Cerebellar cortex (tissue), 1 donor: ENCODE measurements at regions not wholly inside any gene's neighbourhood (a gene's known extent, or its start where the extent isn't known, plus 50 kb on each side); places are given as distances from the start of the nearest gene placed in this dataset.
"Not testable (repeated sequence)": the region's sequence is repeated elsewhere in the genome, so short reads cannot be mapped to it uniquely, and the experiment has no call there.

Experiments
- DNase-seq: peaks from one replicate; pipeline ENCODE4 v3.0.0-alpha.2; 2015; ENCODE audit warnings: low spot score

DNA sequence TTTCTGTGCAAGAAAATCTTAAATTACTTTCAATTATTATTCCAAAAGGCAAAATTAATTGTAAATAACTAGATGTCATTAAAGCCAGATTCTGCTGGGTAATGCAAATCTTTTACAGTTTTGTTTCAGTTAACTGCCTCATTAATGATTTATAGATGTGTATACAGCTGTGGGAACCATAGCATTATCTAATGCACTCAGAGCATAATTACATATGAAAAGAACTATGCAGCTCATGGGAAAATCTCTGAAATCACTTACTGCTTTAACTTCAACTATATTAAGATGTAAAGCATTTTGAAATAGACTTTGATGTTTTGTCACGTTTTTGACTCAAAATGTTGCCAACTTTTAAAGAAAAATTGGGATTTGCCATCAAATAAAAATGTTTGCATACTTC lies 630.3 kb upstream of the KLHL4 start:
- no peak for DNase-seq

DNA sequence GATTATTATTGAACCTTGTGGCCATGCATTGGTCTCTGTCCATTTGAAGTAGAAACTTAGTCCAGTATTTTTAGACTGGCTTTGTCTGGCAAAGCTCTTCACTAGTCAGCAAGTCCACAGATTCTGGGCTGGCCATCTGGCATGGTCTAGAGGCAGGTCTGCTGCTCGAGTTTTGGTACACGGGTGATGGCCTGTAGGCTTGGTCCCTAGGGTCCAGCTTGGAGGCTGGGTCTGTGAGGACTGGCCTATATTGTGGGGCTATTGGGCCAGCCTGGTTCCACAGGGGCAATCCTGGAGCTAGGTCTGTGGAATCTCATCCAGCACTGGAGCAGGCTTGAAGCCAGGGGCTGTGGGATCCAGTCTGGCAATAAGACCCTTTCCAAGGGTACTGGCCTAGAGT lies 607.6 kb upstream of the KLHL4 start:
- no peak for DNase-seq

- no peak for DNase-seq
Observed at GRCh38 chrX:86910602-86911311, 606.8 kb upstream of the KLHL4 start.

DNA sequence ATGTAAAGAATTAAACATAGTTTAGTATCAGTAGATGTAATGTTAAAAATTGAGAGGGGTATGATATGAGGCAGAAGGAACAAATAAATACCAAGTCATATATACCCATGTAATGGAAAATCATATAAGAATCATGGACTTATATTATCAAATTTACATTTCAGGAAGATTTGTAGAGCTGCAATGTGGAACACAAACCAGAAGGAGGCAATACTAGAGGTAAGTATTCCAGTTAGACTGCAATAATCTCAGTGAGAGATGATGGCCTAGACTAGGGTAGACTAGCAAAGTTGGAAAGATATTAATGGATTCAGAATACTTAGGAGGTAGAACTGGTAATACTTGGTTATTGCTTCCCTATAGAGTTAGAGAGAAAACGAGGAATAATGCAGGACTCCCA lies 603.0 kb upstream of the KLHL4 start:
- DNase-seq = no peak

DNA sequence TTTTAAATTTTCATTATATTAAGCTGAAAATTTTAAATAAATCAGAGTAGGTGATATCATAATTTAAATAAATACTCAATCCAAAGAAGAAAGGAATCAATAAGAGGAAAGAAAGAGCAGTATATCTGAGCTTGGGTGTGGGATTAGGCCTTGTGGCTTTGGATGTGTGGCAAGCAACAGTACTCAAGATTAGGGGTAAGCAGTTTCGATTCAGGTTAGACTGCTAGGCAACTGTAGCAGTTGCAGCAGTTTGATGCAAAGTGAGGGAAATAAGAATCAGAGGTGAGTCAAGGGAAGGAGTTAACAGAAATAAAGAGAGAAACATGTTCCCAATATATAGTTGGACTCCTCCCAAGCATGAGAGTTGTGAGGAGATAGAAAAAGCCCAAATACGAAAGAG lies 599.6 kb upstream of the KLHL4 start:
- DNase-seq = no peak

GRCh38 chrX:86930419-86930818 lies 587.2 kb upstream of the KLHL4 start:
- no peak for DNase-seq

DNA sequence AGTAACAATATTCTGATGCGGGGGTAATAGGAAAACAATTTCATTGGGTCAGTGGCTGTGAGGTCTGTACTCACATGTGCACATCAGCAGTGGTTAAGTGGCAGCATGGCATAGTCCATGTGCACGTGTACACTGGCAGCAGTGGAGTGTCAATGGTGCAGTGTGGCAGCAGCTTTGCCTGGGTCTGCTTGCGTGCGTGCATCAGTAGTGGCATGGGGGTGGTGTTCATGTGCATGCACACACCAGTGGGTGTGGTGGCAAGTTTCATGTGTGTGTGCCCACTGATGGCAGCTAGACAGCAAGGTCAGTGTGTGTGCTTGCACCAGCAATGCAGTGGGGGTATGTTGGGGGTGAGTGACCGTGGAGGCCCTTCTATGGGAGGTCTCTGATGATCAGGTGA lies 581.6 kb upstream of the KLHL4 start:
- no peak for DNase-seq

GRCh38 chrX:86946569-86946968 lies 571.0 kb upstream of the KLHL4 start:
- DNase-seq = peak; percentile 13

- no peak for DNase-seq
Observed at GRCh38 chrX:86964321-86964720, 553.3 kb upstream of the KLHL4 start.

DNA sequence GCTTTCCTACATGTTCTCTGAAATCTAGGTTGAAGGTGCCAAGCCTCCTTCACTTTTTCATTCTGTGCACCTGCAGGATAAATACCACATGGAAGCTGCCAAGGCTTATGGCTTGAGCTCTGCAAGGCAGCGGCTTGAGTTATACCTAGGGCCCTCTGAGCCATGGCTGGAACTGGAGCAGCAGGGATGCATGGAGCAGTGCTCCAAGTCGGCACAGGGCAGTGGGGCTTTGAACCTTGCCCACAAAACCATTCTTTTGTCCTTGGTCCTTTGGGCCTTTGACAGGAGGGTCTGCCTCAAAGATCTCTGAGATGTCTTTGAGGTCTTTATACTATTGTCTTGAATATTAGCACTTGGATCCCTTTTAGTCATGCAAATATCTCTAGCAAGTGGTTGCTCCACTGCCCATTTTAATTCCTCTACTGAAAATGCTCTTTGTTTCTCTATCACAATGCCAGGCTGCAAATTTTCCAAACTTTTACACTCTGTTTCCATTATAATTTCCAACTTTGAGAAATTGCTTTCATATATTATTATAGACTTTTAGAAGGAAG lies 536.2 kb upstream of the KLHL4 start:
- DNase-seq = no peak

DNA sequence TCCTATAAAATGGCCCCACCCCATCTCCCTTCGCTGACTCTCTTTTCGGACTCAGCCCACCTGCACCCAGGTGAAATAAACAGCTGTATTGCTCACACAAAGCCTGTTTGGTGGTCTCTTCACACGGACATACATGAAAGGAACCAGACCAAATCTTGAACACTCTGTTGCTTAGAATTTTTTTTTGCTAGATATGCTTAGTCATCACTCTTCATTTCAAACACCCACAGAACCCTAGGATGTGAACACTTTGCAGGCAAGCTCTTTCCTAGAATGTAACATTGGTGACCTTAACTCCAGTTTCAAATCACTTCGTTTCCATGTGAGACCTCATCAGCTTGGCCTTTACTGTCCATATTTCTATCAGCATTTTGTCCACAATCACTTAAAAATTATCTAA lies 530.3 kb upstream of the KLHL4 start:
- DNase-seq = not testable (repeated sequence)

- DNase-seq = no peak
Observed at GRCh38 chrX:87003031-87003430, 514.6 kb upstream of the KLHL4 start.

GRCh38 chrX:87005183-87005582 lies 512.4 kb upstream of the KLHL4 start:
- DNase-seq = no peak

GRCh38 chrX:87005885-87006284 lies 511.7 kb upstream of the KLHL4 start:
- DNase-seq = no peak

GRCh38 chrX:87006561-87006960 lies 511.0 kb upstream of the KLHL4 start:
- no peak for DNase-seq

DNA sequence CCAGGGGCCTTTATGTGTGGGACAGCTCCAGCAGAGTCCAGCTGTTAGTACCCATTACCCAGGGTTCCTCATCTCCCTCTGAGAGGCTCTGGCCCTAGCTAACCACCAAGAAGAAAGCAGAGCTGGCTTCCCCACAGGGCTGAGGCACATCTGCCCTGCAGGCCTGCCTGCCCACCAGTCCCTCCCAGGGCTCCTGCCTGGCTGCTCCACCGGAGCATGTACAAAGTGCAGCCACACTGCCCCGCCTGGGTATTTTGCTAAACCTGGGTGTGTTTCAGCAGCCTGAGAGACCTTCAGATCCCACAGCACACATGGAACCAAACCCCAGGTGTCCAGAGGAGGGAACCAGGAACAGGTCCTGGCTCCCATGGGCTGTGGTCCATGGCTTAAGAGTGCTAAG lies 500.4 kb upstream of the KLHL4 start:
- no peak for DNase-seq

GRCh38 chrX:87033115-87033514 lies 484.5 kb upstream of the KLHL4 start:
- DNase-seq = not testable (repeated sequence)

- no peak for DNase-seq
Observed at GRCh38 chrX:87045352-87045751, 472.2 kb upstream of the KLHL4 start.

GRCh38 chrX:87049567-87049966 lies 468.0 kb upstream of the KLHL4 start:
- DNase-seq = no peak

- DNase-seq = no peak
Observed at GRCh38 chrX:87063642-87064041, 454.0 kb upstream of the KLHL4 start.

DNA sequence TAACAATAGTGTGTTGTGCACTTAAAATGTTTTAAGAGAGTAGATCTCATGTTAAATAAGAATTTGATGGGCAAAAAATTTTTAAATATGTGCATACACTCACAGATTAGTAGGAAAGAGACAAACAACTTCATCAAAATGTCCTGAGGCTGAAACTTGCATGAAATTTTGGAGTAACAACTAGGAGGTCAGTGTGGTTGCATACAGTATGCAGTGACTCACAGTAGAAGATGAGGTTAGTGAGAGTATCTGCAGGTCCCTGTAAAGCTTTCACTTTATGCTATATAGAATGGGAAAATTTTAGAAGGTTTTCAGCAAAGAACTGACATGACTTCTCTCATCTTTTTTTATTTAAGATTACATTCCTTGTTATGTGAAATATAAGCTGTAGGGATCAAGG lies 453.1 kb upstream of the KLHL4 start:
- no peak for DNase-seq

- no peak for DNase-seq
Observed at GRCh38 chrX:87067795-87068369, 449.7 kb upstream of the KLHL4 start.

DNA sequence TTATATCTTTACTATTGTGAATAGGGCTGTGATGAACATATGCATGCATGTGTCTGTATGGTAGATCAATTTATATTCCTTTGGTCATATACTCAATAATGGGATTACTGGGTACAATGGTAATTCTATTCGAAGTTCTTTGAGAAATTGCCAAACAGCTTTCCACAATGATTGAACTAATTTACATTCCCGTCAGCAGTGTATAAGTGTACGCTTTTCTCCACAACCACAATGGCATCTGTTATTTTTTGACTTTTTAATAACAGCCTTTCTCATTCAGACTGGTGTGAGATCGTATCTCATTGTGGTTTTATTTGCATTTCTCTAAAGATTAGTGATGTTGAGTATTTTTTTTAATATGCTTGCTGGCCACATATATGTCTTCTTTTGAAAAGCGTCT lies 439.4 kb upstream of the KLHL4 start:
- no peak for DNase-seq

DNA sequence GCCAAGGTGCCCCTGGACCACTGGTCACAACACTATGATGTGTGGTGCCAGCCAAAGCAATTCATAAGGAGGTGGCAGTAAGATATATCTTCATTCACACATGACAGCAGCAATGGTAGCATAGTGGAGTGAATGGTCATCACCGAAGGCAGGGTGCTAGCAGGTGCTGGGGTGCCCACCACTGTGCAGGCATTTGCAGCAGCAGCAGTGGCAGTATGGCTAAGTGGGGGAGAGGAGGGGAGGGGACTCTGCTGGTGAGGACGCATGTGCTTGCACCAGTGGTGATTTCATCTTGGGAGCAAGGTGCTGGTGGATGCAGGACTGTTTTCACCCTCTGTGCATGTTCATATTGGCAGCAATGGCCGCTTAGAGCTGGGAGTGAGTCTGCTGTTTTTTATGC lies 419.1 kb upstream of the KLHL4 start:
- DNase-seq = no peak
